Mesenchymal stem cell (in vitro differentiated cells and primary cell): ENCODE measurements at regions not wholly inside any gene's neighbourhood (a gene's known extent, or its start where the extent isn't known, plus 50 kb on each side); places are given as distances from the start of the nearest gene placed in this dataset.

Experiments
- DNase-seq: peaks from one replicate; pipeline ENCODE4 v3.0.0-alpha.2; 2013
- H2AFZ ChIP-seq: one replicate; pipeline ENCODE4 v1.6.1; 2013; ENCODE audit warnings: low read depth, mild to moderate bottlenecking, control low read depth, inconsistent platforms, low read length, moderate library complexity
- H2AK5ac ChIP-seq: 2 replicates; pipeline ENCODE4 v1.6.1; 2013; ENCODE audit warnings: low read length, moderate library complexity, mild to moderate bottlenecking, inconsistent platforms; ENCODE audit not compliant: severe bottlenecking
- H2BK120ac ChIP-seq: one replicate; pipeline ENCODE4 v1.6.1; 2013; ENCODE audit warnings: low read depth, mild to moderate bottlenecking, inconsistent platforms, low read length, moderate library complexity
- H2BK12ac ChIP-seq, 2 experiments: one replicate each; pipeline ENCODE4 v1.6.1; 2013; ENCODE audit warnings: inconsistent platforms in 2 of 2, low read length in 2 of 2, mild to moderate bottlenecking in 2 of 2, moderate library complexity in 2 of 2, control low read depth in 1 of 2
- H2BK15ac ChIP-seq: one replicate; pipeline ENCODE4 v1.6.1; 2013; ENCODE audit warnings: mild to moderate bottlenecking, low read depth, inconsistent platforms; ENCODE audit not compliant: poor library complexity, severe bottlenecking
- H2BK5ac ChIP-seq: 2 replicates; pipeline ENCODE4 v1.6.1; 2013; ENCODE audit warnings: low read depth, mild to moderate bottlenecking, low read length, control low read depth, inconsistent platforms; ENCODE audit not compliant: poor library complexity, severe bottlenecking
- H3K14ac ChIP-seq, 2 experiments: one replicate each; pipeline ENCODE4 v1.6.1; 2013; ENCODE audit warnings: inconsistent platforms in 2 of 2, low read length in 2 of 2, control low read depth in 1 of 2, mild to moderate bottlenecking in 1 of 2, moderate library complexity in 1 of 2
- H3K18ac ChIP-seq, 2 experiments: one replicate each; pipeline ENCODE4 v1.6.1; 2013; ENCODE audit warnings: inconsistent platforms in 2 of 2, low read length in 2 of 2, control low read depth in 1 of 2, low read depth in 1 of 2, mild to moderate bottlenecking in 1 of 2
- H3K23ac ChIP-seq, 2 experiments: one replicate each; pipeline ENCODE4 v1.6.1; 2013; ENCODE audit warnings: inconsistent platforms in 2 of 2, low read length in 2 of 2, mild to moderate bottlenecking in 2 of 2, moderate library complexity in 2 of 2, control low read depth in 1 of 2
- H3K27ac ChIP-seq: 2 replicates; pipeline ENCODE4 v1.5.1; 2013; ENCODE audit warnings: mild to moderate bottlenecking, moderate library complexity, low read length, control low read depth, inconsistent platforms; ENCODE audit not compliant: poor library complexity, severe bottlenecking
- H3K27me3 ChIP-seq, 2 experiments: 2 replicates each; pipeline versions ENCODE4 v1.6.1 to v1.7.0; 2013; ENCODE audit warnings: low read length in 2 of 2, mild to moderate bottlenecking in 2 of 2, moderate library complexity in 2 of 2, control low read depth in 1 of 2, inconsistent platforms in 1 of 2; ENCODE audit not compliant: control insufficient read depth in 1 of 2, insufficient read depth in 1 of 2
- H3K36me3 ChIP-seq, 2 experiments: 2 replicates each; pipeline versions ENCODE4 v1.6.1 to v1.7.0; 2013; ENCODE audit warnings: low read length in 2 of 2, control low read depth in 1 of 2, inconsistent platforms in 1 of 2, low read depth in 1 of 2, mild to moderate bottlenecking in 1 of 2; ENCODE audit not compliant: insufficient read depth in 2 of 2, control insufficient read depth in 1 of 2
- H3K4ac ChIP-seq, 2 experiments: one replicate each; pipeline ENCODE4 v1.6.1; 2013; ENCODE audit warnings: inconsistent platforms in 2 of 2, low read length in 2 of 2, mild to moderate bottlenecking in 2 of 2, moderate library complexity in 2 of 2, control low read depth in 1 of 2, low read depth in 1 of 2
- H3K4me1 ChIP-seq: 2 replicates; pipeline ENCODE4 v1.6.1; 2013; ENCODE audit warnings: low read depth, low read length, control low read depth; ENCODE audit not compliant: control insufficient read depth, insufficient read depth
- H3K4me2 ChIP-seq: 2 replicates; pipeline ENCODE4 v1.6.1; 2013; ENCODE audit warnings: low read length, mild to moderate bottlenecking, inconsistent platforms; ENCODE audit not compliant: poor library complexity, severe bottlenecking
- H3K4me3 ChIP-seq, 2 experiments: 2 replicates each; pipeline versions ENCODE4 v1.5.1 to v1.7.0; 2013; ENCODE audit warnings: low read length in 2 of 2, mild to moderate bottlenecking in 2 of 2, control low read depth in 1 of 2, low read depth in 1 of 2; ENCODE audit not compliant: insufficient read depth in 1 of 2
- H3K79me1 ChIP-seq: replicated peaks from 2 replicates; pipeline ENCODE4 v1.6.1; 2013; ENCODE audit warnings: mild to moderate bottlenecking, control low read depth, low read length, inconsistent platforms; ENCODE audit not compliant: poor library complexity, severe bottlenecking
- H3K9ac ChIP-seq: 2 replicates; pipeline ENCODE4 v1.7.0; 2013; ENCODE audit warnings: mild to moderate bottlenecking, low read length, moderate library complexity
- H3K9me3 ChIP-seq: 2 replicates; pipeline ENCODE4 v1.7.0; 2013; ENCODE audit warnings: mild to moderate bottlenecking, low read length; ENCODE audit not compliant: control insufficient read depth
- H4K8ac ChIP-seq: one replicate; pipeline ENCODE4 v1.6.1; 2013; ENCODE audit warnings: inconsistent platforms, mild to moderate bottlenecking, low read length, moderate library complexity
- H4K91ac ChIP-seq: one replicate; pipeline ENCODE4 v1.6.1; 2013; ENCODE audit warnings: mild to moderate bottlenecking, low read length, inconsistent platforms
- WGBS: methylation state at CpG from one replicate; pipeline ENCODE4 v1.1.7; 2013; ENCODE audit warnings: mixed read lengths; 5-methylcytosine and 5-hydroxymethylcytosine counted together

DNA sequence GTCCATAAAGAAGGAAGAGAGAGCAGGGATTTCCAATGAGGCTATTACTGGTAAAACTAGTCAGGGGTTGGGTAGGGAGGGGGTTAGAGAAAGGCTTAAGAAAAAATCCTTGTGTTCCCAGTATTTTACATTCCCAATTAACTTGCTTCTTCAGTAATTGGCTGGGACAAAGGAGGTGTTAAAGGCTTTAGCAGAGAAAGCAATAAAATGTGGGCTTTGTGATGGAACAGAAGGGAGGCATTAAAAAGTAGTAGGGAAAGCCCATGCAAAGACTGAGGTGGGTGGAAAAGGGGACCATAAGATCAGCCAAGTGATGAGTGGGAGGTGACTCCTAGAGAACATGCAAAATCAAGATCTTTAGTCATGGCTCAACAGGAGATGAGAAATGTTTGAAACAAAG is 1467.2 kb downstream of the RPA4 start:
- H3K79me1 ChIP-seq, result no peaks in the 10 kb centered on the region
- no peak overlapping the region for H3K27ac ChIP-seq
- H3K4me1 ChIP-seq, result no peaks in the 10 kb centered on the region
- H2AFZ ChIP-seq, result no peak overlapping the region
- H3K14ac ChIP-seq, result no peak overlapping the region
- no peak overlapping the region for H4K8ac ChIP-seq
- DNase-seq, result no peak
- H3K36me3 ChIP-seq, result no peaks in the 10 kb centered on the region
- no peak overlapping the region for H2BK15ac ChIP-seq
- no peak overlapping the region for H2AK5ac ChIP-seq
- H3K23ac ChIP-seq, result no peak overlapping the region
- H3K9me3 ChIP-seq, result peaks cover 15% of the 10 kb centered on the region
- H2BK120ac ChIP-seq, result no peak overlapping the region
- H2BK12ac ChIP-seq, result no peak overlapping the region
- H3K27me3 ChIP-seq, result no peaks in the 10 kb centered on the region
- H3K4me3 ChIP-seq, result no peak overlapping the region
- H3K9ac ChIP-seq, result no peak overlapping the region
- no peak overlapping the region for H2BK5ac ChIP-seq
- H3K4ac ChIP-seq, result no peak overlapping the region
- H3K18ac ChIP-seq, result no peak overlapping the region
- no peak overlapping the region for H3K4me2 ChIP-seq
- no peak overlapping the region for H4K91ac ChIP-seq

DNA sequence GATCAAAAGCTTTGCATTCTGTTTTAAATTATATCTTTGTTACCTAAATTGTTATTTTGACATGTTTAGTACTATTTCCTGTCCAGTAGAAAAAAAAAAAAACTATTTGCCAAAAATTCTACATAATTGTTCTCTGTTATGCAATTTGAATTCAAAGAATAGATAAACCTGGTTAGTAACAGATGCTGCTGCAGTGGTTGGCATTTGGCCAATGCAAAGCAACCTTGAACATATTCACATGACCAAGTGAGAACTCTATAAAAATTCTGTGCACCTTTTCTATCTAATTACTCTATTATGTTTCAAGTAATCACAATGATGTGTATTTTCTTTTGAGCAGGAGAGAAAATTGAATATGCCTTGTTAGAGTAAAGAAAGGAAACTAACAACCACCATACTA is 1473.4 kb downstream of the RPA4 start:
- no peak overlapping the region for H3K18ac ChIP-seq
- H2BK15ac ChIP-seq, result no peak overlapping the region
- H3K36me3 ChIP-seq, result no peaks in the 10 kb centered on the region
- no peak overlapping the region for H3K14ac ChIP-seq
- no peaks in the 10 kb centered on the region for H3K79me1 ChIP-seq
- no peak for DNase-seq
- H3K4ac ChIP-seq, result no peak overlapping the region
- H3K4me3 ChIP-seq, result no peak overlapping the region
- H4K91ac ChIP-seq, result no peak overlapping the region
- no peak overlapping the region for H2BK12ac ChIP-seq
- H4K8ac ChIP-seq, result no peak overlapping the region
- no peak overlapping the region for H3K4me2 ChIP-seq
- H3K23ac ChIP-seq, result no peak overlapping the region
- no peak overlapping the region for H2BK120ac ChIP-seq
- no peak overlapping the region for H2BK5ac ChIP-seq
- no peak overlapping the region for H2AK5ac ChIP-seq
- no peak overlapping the region for H3K9ac ChIP-seq
- peaks cover 24% of the 10 kb centered on the region for H3K9me3 ChIP-seq
- H2AFZ ChIP-seq, result no peak overlapping the region
- H3K4me1 ChIP-seq, result no peaks in the 10 kb centered on the region
- H3K27me3 ChIP-seq, result no peaks in the 10 kb centered on the region
- no peak overlapping the region for H3K27ac ChIP-seq

GRCh38 chrX:98362630-98363029 is 1478.9 kb downstream of the RPA4 start:
- no peak overlapping the region for H3K4me3 ChIP-seq
- H3K18ac ChIP-seq, result no peak overlapping the region
- H3K4ac ChIP-seq, result no peak overlapping the region
- H3K23ac ChIP-seq, result no peak overlapping the region
- H2AFZ ChIP-seq, result no peak overlapping the region
- H2BK120ac ChIP-seq, result no peak overlapping the region
- no peak overlapping the region for H2BK15ac ChIP-seq
- no peak overlapping the region for H2BK5ac ChIP-seq
- no peak overlapping the region for H2AK5ac ChIP-seq
- H2BK12ac ChIP-seq, result no peak overlapping the region
- no peak overlapping the region for H3K27ac ChIP-seq
- H3K4me2 ChIP-seq, result no peak overlapping the region
- H3K9me3 ChIP-seq, result peaks cover 18% of the 10 kb centered on the region
- no peaks in the 10 kb centered on the region for H3K79me1 ChIP-seq
- H3K9ac ChIP-seq, result no peak overlapping the region
- H4K91ac ChIP-seq, result no peak overlapping the region
- H3K27me3 ChIP-seq, result no peaks in the 10 kb centered on the region
- H4K8ac ChIP-seq, result no peak overlapping the region
- H3K36me3 ChIP-seq, result no peaks in the 10 kb centered on the region
- H3K4me1 ChIP-seq, result no peaks in the 10 kb centered on the region
- H3K14ac ChIP-seq, result no peak overlapping the region
- DNase-seq, result no peak

GRCh38 chrX:98371994-98372393 is 1488.3 kb downstream of the RPA4 start:
- WGBS, result 60% methylated on average over 1 of the region's 2 CpGs
- H3K18ac ChIP-seq, result no peak overlapping the region
- no peaks in the 10 kb centered on the region for H3K79me1 ChIP-seq
- no peak overlapping the region for H3K23ac ChIP-seq
- H4K8ac ChIP-seq, result no peak overlapping the region
- no peak overlapping the region for H2BK12ac ChIP-seq
- no peak overlapping the region for H3K27ac ChIP-seq
- no peaks in the 10 kb centered on the region for H3K4me1 ChIP-seq
- no peak overlapping the region for H4K91ac ChIP-seq
- H3K4me3 ChIP-seq, result no peak overlapping the region
- peaks cover 34% of the 10 kb centered on the region for H3K9me3 ChIP-seq
- H2AFZ ChIP-seq, result no peak overlapping the region
- H2BK120ac ChIP-seq, result no peak overlapping the region
- H2AK5ac ChIP-seq, result no peak overlapping the region
- H3K4ac ChIP-seq, result no peak overlapping the region
- H2BK5ac ChIP-seq, result no peak overlapping the region
- H2BK15ac ChIP-seq, result no peak overlapping the region
- no peaks in the 10 kb centered on the region for H3K27me3 ChIP-seq
- no peak overlapping the region for H3K9ac ChIP-seq
- no peak overlapping the region for H3K14ac ChIP-seq
- DNase-seq, result no peak
- H3K36me3 ChIP-seq, result no peaks in the 10 kb centered on the region
- no peak overlapping the region for H3K4me2 ChIP-seq
